Left forelimb (tissue), 1 donor: ENCODE measurements at regions not wholly inside any gene's neighbourhood (a gene's known extent, or its start where the extent isn't known, plus 50 kb on each side); places are given as distances from the start of the nearest gene placed in this dataset.
"Not testable (repeated sequence)": the region's sequence is repeated elsewhere in the genome, so short reads cannot be mapped to it uniquely, and the experiment has no call there.

Experiments
- DNase-seq: peaks from one replicate; pipeline ENCODE4 v3.0.0-alpha.2; 2018; ENCODE audit warnings: low spot score

- no peak for DNase-seq
Observed at GRCh38 chr13:84867246-84867645, 932.0 kb downstream of the SLITRK6 start.

GRCh38 chr13:84865783-84866221, 933.4 kb downstream of the SLITRK6 start:
- no peak for DNase-seq

GRCh38 chr13:84864341-84864740, 934.9 kb downstream of the SLITRK6 start:
- DNase-seq: no peak

- no peak for DNase-seq
Observed at GRCh38 chr13:84847107-84847506, 952.1 kb downstream of the SLITRK6 start.

GRCh38 chr13:84845907-84846619, 953.2 kb downstream of the SLITRK6 start:
- DNase-seq: no peak

GRCh38 chr13:84844473-84844872, 954.7 kb downstream of the SLITRK6 start:
- no peak for DNase-seq

- DNase-seq: no peak
Observed at GRCh38 chr13:84843368-84843767, 955.9 kb downstream of the SLITRK6 start.

GRCh38 chr13:84834201-84834600, 951.9 kb upstream of the SLITRK1 start:
- no peak for DNase-seq

- no peak for DNase-seq
Observed at GRCh38 chr13:84831666-84832657, 949.7 kb upstream of the SLITRK1 start.

GRCh38 chr13:84823528-84823927, 941.3 kb upstream of the SLITRK1 start:
- no peak for DNase-seq

GRCh38 chr13:84821261-84821660, 939.0 kb upstream of the SLITRK1 start:
- DNase-seq: no peak

- no peak for DNase-seq
Observed at GRCh38 chr13:84816567-84817105, 934.4 kb upstream of the SLITRK1 start.

- DNase-seq: no peak
Observed at GRCh38 chr13:84812789-84813188, 930.5 kb upstream of the SLITRK1 start.

GRCh38 chr13:84812078-84812477, 929.8 kb upstream of the SLITRK1 start:
- DNase-seq: no peak

GRCh38 chr13:84810781-84811180, 928.5 kb upstream of the SLITRK1 start:
- no peak for DNase-seq

- no peak for DNase-seq
Observed at GRCh38 chr13:84802073-84802472, 919.8 kb upstream of the SLITRK1 start.

- DNase-seq: no peak
Observed at GRCh38 chr13:84784443-84785153, 902.3 kb upstream of the SLITRK1 start.

- DNase-seq: no peak
Observed at GRCh38 chr13:84777316-84777715, 895.0 kb upstream of the SLITRK1 start.

- DNase-seq: no peak
Observed at GRCh38 chr13:84776593-84776992, 894.3 kb upstream of the SLITRK1 start.

GRCh38 chr13:84775920-84776319, 893.6 kb upstream of the SLITRK1 start:
- not testable (repeated sequence) for DNase-seq

- no peak for DNase-seq
Observed at GRCh38 chr13:84774111-84774510, 891.8 kb upstream of the SLITRK1 start.

- no peak for DNase-seq
Observed at GRCh38 chr13:84760956-84761355, 878.7 kb upstream of the SLITRK1 start.
